Suprapubic skin (tissue), 4 donors: ENCODE measurements at regions not wholly inside any gene's neighbourhood (a gene's known extent, or its start where the extent isn't known, plus 50 kb on each side); places are given as distances from the start of the nearest gene placed in this dataset.

ENCODE experiments used
- DNase-seq, 2 donors: peaks; one replicate each; pipeline ENCODE4 v3.0.0-alpha.2; 2019; ENCODE audit warnings: low spot score in 2 of 2
- H3K27ac ChIP-seq: fragments of 200-600 bp; sonication (generic); one replicate; pipeline ENCODE4 v1.5.1; 2019
- H3K27me3 ChIP-seq: fragments of 200-600 bp; sonication (generic); one replicate; pipeline ENCODE4 v1.5.1; 2019
- H3K36me3 ChIP-seq: fragments of 200-600 bp; sonication (generic); one replicate; pipeline ENCODE4 v1.5.1; 2019
- H3K4me1 ChIP-seq: fragments of 200-600 bp; sonication (generic); one replicate; pipeline ENCODE4 v1.5.1; 2019
- H3K4me3 ChIP-seq: fragments of 200-600 bp; sonication (generic); one replicate; pipeline ENCODE4 v1.5.1; 2019; ENCODE audit warnings: mild to moderate bottlenecking
- H3K9me3 ChIP-seq: fragments of 200-600 bp; sonication (generic); one replicate; pipeline ENCODE4 v1.5.1; 2019
- EP300 ChIP-seq: sonication (generic); formaldehyde crosslinking; IDR thresholded peaks from one replicate; pipeline ENCODE4 v1.6.1; 2017; ENCODE audit warnings: antibody characterized with exemption
- POLR2A ChIP-seq, 2 donors: fragments of 450-650 bp; IDR thresholded peaks; one replicate each; pipeline ENCODE4 v1.6.1; 2017; ENCODE audit warnings: antibody characterized with exemption in 2 of 2, mild to moderate bottlenecking in 2 of 2, moderate library complexity in 2 of 2
- POLR2AphosphoS5 ChIP-seq, 3 donors: sonication (generic); formaldehyde crosslinking; IDR thresholded peaks; one replicate each; pipeline ENCODE4 v1.6.1; 2017; ENCODE audit warnings: antibody characterized with exemption in 3 of 3
- WGBS: methylation state at CpG from one replicate; pipeline ENCODE4 v1.1.5; 2018; 5-methylcytosine and 5-hydroxymethylcytosine counted together
- TF ChIP-seq, protein P1 (sequence below), 2 donors: fragments of 200-600 bp in 1 of 2; fragments of 450-650 bp in 1 of 2; sonication (generic) in 1 of 2; IDR thresholded peaks; one replicate each; pipeline ENCODE4 v1.5.1; 2016 to 2019; ENCODE audit warnings: antibody characterized with exemption in 2 of 2, mild to moderate bottlenecking in 1 of 2, moderate library complexity in 1 of 2

DNA sequence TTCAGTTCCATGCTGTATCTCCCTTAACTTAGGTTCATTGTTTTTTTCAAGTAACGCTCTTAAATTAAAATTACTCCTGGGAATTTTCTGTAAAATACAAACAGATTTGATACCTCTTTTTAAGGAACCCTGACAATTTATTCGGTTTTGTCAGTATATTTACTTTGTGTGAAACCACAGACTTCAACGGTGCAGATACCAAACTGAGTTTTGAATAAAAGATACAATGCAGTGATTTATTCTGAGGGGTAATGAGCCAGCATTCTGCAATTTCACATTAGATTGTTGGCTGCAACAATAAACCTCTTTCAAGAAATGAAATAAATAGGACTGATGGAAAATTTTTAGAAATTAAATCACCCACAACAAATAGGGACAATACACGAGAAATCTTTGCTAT, 308.6 kb upstream of the EDIL3 start:
- WGBS: 59% methylated on average over 4 of the region's 4 CpGs

DNA sequence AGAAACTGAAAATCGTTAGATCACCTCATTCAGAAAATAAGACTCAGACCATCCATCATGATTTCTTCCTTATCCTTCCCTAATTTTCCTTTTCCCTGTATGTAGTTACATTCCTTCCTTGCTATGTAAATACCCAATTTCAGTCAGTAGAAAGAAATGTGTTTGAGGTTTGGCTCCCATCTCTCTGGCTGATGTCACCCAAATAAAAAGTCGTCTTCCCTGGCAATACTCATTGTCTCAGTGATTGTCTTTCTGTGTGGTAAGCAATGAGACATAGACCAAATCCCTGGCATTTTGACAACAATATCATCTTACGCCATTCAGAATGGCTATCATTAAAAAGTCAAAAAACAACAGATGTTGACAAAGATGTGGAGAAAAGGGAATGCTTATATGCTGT, 303.9 kb upstream of the EDIL3 start:
- no peak for DNase-seq
- Histone ChIP-seq H3K4me3 (no peak overlapping the region), H3K4me1 (no peaks in the 10 kb centered on the region), H3K36me3 (no peaks in the 10 kb centered on the region), H3K27ac (no peak overlapping the region), H3K27me3 (no peaks in the 10 kb centered on the region), H3K9me3 (no peaks in the 10 kb centered on the region)
- 29% methylated on average over 3 of the region's 3 CpGs for WGBS
- TF ChIP-seq, protein P1, sequence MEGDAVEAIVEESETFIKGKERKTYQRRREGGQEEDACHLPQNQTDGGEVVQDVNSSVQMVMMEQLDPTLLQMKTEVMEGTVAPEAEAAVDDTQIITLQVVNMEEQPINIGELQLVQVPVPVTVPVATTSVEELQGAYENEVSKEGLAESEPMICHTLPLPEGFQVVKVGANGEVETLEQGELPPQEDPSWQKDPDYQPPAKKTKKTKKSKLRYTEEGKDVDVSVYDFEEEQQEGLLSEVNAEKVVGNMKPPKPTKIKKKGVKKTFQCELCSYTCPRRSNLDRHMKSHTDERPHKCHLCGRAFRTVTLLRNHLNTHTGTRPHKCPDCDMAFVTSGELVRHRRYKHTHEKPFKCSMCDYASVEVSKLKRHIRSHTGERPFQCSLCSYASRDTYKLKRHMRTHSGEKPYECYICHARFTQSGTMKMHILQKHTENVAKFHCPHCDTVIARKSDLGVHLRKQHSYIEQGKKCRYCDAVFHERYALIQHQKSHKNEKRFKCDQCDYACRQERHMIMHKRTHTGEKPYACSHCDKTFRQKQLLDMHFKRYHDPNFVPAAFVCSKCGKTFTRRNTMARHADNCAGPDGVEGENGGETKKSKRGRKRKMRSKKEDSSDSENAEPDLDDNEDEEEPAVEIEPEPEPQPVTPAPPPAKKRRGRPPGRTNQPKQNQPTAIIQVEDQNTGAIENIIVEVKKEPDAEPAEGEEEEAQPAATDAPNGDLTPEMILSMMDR (IDR thresholded peaks at IDR 0.05): no peak
- no peak for TF ChIP-seq EP300
- TF ChIP-seq POLR2AphosphoS5 (IDR thresholded peaks at IDR 0.05): no peak
- no peak for TF ChIP-seq POLR2A (IDR thresholded peaks at IDR 0.05)

More for the DNA sequence above, 308.6 kb upstream of the EDIL3 start:
- Histone ChIP-seq H3K27me3 (no peaks in the 10 kb centered on the region), H3K9me3 (no peaks in the 10 kb centered on the region), H3K27ac (no peak overlapping the region), H3K36me3 (no peaks in the 10 kb centered on the region), H3K4me3 (no peak overlapping the region), H3K4me1 (no peaks in the 10 kb centered on the region)
- DNase-seq: no peak
- TF ChIP-seq, protein P1 (IDR thresholded peaks at IDR 0.05): no peak
- TF ChIP-seq POLR2AphosphoS5 (IDR thresholded peaks at IDR 0.05): no peak
- TF ChIP-seq POLR2A (IDR thresholded peaks at IDR 0.05): no peak
- no peak for TF ChIP-seq EP300

DNA sequence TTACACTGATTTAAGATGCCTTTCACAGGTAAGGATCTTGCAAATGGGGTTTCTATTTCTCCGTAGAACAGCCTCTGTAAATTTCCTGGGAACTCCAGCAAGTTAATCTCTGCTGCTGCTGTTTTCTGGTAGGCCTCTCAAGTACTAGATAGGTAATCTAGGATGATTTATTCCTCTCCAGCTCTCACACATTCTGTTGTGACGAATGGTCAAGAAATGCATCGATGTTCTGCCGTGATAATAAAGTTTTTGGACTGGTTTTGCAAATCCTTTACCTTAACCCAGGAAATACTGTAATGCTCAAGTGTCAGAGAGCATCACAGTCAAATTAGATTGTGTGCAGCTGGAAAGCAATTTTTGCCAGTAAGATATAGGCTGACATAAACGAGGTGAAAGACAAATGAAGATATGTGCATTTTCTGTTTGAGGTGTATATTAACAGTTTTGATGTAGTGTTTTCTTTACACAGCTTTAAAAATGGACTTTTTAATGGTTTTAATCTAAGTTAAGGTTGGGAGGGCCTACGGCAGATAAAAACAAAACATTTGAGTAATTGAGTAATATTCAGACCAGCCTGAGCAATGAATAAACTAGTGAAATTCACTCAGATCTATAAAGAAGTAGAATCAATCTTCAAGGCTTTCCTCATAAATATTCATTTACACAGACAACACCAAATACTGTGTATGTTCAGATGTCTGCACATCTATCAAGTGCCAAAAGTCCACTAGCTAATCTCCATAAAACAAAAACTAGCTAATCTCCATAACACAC, 300.6 kb upstream of the EDIL3 start:
- no peaks in the 10 kb centered on the region for H3K4me1 ChIP-seq
- 44% methylated on average over 6 of the region's 6 CpGs for WGBS
- no peaks in the 10 kb centered on the region for H3K36me3 ChIP-seq
- no peaks in the 10 kb centered on the region for H3K9me3 ChIP-seq
- H3K4me3 ChIP-seq: no peak overlapping the region
- TF ChIP-seq EP300 (no peak), POLR2A (IDR thresholded peaks at IDR 0.05) (no peak), POLR2AphosphoS5 (IDR thresholded peaks at IDR 0.05) (no peak)
- TF ChIP-seq, protein P1 (IDR thresholded peaks at IDR 0.05): no peak
- H3K27me3 ChIP-seq: no peaks in the 10 kb centered on the region
- H3K27ac ChIP-seq: no peak overlapping the region
- no peak for DNase-seq

DNA sequence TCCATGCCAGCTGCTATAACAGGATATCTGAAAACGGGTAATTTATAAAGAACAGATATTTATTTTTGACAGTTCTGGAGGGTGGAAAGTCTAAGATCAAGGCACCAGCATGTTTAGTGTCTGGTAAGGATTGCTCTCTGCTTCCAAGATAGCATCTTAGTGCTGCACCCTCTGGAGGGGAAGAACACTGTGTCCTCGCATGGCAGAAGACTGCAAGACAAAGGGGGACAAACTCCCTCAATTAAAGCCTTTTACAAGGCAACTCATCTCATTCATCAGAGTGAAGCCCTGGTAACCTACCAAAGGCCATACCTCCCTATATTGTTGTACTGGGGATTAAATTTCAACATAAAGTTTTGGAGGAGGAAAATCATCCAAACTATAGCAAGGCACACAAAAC, 298.9 kb upstream of the EDIL3 start:
- TF ChIP-seq POLR2A (IDR thresholded peaks at IDR 0.05): no peak
- no peak for TF ChIP-seq POLR2AphosphoS5 (IDR thresholded peaks at IDR 0.05)
- TF ChIP-seq, protein P1 (IDR thresholded peaks at IDR 0.05): no peak
- TF ChIP-seq EP300: no peak

DNA sequence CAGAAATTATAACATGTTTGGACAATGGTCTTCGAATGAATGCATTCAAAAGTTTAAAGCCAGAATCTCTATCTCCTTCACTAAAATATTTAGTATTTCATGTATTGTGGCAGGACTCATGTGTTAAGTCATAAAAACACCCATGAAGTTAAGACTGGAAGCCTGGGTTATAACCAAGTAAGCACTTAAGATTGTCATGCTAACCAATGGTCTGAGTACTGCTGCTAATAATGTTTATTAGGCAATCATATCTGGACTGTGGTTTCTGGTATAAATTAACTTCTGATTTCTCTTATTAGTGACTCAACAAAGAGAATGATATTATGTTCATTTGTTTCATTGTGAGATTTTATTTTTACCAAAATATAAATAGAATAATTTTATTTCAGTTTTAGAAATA, 297.9 kb upstream of the EDIL3 start:
- H3K9me3 ChIP-seq: no peaks in the 10 kb centered on the region
- no peak for TF ChIP-seq EP300
- no peak for TF ChIP-seq POLR2A (IDR thresholded peaks at IDR 0.05)
- TF ChIP-seq, protein P1 (IDR thresholded peaks at IDR 0.05): no peak
- no peak for TF ChIP-seq POLR2AphosphoS5 (IDR thresholded peaks at IDR 0.05)
- DNase-seq: no peak
- no peak overlapping the region for H3K4me3 ChIP-seq
- H3K36me3 ChIP-seq: no peaks in the 10 kb centered on the region
- H3K27me3 ChIP-seq: no peaks in the 10 kb centered on the region
- 59% methylated on average over 1 of the region's 1 CpG for WGBS
- no peak overlapping the region for H3K27ac ChIP-seq
- no peaks in the 10 kb centered on the region for H3K4me1 ChIP-seq

More for the DNA sequence above, 298.9 kb upstream of the EDIL3 start:
- Histone ChIP-seq H3K27me3 (no peaks in the 10 kb centered on the region), H3K9me3 (no peaks in the 10 kb centered on the region), H3K27ac (no peak overlapping the region), H3K4me1 (no peaks in the 10 kb centered on the region), H3K36me3 (no peaks in the 10 kb centered on the region), H3K4me3 (no peak overlapping the region)
- 92% methylated on average over 2 of the region's 2 CpGs for WGBS
- no peak for DNase-seq
